OCI-LY3 (cell line): ENCODE measurements at regions not wholly inside any gene's neighbourhood (a gene's known extent, or its start where the extent isn't known, plus 50 kb on each side); places are given as distances from the start of the nearest gene placed in this dataset.

Experiments
- CTCF ChIP-seq: fragments of 200-600, 300-600 bp; sonication (generic); IDR thresholded peaks from 2 replicates; pipeline ENCODE4 v1.5.1; 2014; ENCODE audit warnings: antibody characterized with exemption, low read length, low read depth
- EZH2phosphoT487 ChIP-seq: fragments of 200-600 bp; shearing (Covaris generic); IDR thresholded peaks from 2 replicates; pipeline ENCODE4 v1.6.1; 2018; ENCODE audit warnings: antibody characterized with exemption, mixed run types, low read depth

DNA sequence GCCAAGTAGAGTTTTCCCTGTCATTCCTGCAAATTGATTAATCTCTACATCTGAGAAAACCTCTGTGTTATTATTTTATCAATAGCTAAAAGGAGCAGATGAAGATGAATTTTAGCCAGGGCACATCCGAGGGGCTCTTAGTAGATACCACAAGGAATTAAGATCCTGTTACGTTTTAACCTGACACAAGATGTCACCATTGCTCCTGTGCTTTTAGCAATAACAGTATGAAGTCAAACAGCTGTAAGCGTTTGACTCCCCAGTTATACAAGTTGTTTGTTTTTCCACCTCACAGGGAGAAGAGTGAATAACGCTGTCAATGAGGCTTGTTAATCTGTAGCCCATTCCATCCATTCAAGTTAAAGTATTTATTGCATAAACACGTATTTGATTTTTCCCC lies 76.0 kb upstream of the AP1S2 start:
- TF ChIP-seq CTCF = peak; percentile 56
- no peak for TF ChIP-seq EZH2phosphoT487
